HUDEP-2 (cell line): ENCODE measurements at regions not wholly inside any gene's neighbourhood (a gene's known extent, or its start where the extent isn't known, plus 50 kb on each side); places are given as distances from the start of the nearest gene placed in this dataset.

Experiments
- DNase-seq, 76 experiments: peaks; one replicate each; lab custom pipeline; 2025; ENCODE audit not compliant: unreplicated experiment in 76 of 76; lab: John Stamatoyannopoulos, UW

DNA sequence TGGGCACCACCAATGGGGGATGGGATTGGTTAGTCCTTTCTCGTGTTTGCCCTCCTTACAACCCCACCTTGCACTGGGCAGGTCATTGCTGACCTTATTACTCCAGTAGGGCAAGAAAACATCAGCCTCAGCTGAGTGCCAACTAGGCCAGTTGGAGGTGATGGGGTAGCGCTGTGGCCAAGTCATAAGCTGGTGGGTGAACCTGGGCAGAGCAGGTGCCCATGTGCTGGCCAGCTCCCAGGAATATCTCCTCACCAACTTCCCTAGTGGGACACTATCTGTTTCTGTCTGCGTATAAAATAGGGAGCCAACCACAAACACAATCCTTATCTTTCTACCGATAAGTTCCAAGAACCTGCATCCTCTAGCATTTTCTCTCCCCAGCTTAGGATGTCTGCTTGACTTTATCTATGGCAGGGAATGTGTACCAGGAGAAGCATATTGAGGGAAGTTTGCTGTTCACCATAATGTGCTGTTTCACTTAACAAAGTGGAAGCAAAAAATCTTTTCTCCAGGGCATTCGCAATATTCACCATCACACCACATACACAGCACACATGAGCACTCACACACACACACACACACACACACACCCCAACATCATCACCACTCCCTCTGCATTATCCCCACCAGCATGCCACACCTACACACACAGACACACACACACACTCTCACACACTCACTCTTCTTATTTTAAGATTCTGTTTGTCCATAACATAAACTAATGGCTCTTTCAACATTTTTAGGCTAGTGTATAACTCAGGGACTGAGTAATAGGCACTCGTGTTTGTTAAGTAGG is 390.0 kb downstream of the ENC1 start:
- DNase-seq, result no peak

DNA sequence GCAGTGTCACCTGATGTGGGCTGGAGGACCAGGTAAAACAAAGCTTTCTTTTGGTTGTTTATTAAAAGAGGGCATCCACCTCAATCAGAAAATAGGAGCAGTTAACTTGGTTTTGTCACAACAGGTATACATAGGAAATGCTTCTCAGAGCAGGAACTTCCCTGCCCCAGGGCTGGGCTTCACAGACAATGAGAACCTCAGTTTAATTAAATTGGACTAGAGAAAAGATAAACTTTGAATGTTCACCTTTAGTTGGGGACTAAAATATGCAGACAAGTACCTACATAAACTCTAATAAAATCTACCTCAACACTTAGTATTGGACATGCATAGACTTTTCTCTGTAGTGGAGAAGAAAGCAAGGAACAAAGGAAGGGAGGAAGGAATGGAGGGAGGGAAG is 392.0 kb downstream of the ENC1 start:
- DNase-seq, result no peak

DNA sequence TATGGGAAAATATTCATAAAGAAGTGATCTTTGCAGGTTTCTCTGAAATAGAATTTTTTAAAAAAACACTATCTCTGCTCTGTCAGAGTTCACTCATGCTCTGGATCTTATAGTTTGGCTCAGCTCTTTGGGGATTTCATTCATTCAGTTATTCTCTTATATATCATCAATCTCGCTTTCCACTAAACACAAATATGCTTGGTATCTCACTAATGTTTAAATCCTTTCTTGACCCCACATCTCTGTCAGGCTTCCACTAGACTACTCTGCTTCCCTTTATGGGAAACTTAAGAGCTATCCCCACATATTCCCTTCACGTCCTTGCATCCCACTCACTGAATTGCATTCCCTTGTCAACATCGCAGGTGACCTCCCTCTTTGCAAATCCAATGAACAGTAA is 396.1 kb downstream of the ENC1 start:
- no peak for DNase-seq

DNA sequence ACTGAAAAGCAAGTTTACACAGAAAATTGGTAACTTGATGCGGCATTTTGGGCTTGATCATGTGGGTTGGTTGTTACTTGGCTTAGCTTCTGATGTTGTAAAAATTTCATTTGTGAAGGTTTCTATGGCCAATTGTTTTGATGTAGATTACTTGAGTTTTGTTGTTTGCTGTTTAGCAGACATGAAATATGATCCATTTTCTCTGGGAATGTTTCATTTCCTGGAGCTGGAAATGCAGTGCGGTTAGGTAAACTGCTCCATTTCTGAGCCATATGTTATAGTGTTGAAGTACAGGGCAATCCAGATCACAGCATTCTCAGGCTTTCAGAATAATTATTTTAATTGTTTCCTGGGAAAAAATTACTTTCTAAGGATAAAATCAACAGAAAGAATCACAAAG is 396.9 kb downstream of the ENC1 start:
- no peak for DNase-seq

DNA sequence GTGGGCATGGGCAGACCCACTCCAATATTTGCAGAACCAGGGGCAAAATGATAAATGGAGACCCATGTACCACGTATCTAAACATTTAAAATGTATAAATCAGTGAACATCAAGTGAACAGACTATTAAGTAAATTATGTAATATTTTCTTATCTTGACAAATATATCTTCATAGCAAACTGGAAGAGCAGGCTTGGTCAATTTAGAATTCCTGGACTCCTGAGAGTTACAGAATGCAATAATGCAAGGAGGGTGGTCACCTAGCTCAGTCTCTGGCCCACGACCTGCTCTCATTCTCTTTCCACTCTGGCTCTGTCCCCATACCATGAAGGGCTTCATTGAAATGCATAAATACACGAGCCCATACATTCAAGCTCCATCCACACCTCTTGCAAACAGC is 398.0 kb downstream of the ENC1 start:
- DNase-seq, result no peak

DNA sequence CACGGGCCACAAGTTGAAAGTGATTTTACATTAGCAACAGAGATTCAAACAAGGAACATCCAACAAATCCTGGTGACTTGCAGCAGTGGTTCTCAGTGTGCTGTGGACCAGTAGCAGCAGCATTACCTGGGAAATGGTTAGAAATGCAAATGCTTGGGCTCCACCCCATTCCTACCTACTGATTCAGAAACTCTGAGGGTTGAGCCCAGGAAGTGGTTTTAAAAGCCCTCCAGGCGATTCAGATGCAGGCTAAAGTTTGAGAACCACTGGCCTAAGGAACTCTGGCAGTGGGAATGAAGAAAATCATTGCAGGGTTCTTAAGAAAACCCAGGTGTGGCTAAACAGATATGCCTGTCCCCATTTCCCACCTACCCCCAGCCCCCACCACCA is 398.8 kb downstream of the ENC1 start:
- DNase-seq, result no peak

DNA sequence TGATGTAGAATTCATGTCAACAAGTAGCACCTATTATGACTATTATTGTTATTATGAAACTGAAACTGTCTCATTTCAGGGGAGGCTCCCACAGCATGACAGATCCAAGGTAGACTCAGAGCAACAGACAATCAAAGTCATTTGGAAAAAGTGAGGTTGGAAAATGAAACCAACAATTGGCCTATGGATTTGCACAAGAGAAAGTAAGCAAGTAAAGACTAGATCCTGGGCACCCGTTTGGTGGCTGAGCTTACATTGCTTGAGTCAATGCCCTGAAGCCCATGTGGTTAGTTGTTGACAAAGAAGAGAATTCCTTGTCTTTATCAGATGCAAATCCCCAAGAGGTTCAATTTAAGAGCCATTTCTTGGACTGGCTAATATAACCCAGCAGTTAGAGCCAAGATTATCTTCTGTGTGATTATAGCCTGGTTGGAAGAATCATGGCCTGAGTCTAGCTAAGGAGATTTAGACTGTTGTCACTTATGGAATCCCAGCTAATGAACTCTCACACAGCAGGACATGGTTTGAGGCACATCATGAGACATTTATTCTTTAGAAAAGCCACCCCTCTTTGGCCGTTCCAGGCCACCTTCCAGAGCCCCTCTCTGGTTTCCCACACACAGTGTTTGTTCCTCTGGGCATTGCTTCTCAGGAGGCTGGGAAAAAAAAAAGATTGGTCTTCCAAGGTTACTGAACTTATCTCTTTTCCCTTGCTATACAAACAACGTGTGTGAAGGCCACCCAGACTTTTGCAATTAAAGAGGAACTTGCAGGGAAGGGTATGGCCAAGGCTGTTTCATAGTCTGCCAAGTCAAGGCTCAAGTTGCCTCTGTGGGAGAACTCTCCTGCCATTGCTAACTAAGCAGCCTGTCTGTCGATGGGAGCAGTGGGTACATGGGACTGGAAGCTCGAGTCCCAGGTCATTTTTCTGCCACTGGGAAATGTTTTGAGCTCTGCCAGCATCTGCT is 399.5 kb downstream of the ENC1 start:
- no peak for DNase-seq

DNA sequence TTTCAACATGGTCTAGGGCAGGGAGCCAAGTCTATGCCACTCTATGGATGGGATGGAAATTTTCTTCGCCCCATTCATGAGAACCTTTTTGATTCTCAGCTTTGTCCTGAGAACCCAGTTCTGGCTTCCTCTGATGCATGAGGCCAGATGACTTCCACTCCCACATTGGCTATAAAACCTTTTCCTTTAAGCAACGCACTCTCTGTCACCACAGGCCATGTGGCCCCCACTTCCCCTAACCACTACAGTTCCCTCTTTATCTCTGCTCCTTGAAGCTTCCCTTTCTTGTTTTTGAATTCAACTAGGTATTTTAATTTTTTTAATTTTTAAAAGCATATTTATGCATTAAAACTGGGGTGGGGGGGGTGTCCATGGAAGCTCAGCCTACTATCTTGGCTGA is 401.3 kb downstream of the ENC1 start:
- no peak for DNase-seq

DNA sequence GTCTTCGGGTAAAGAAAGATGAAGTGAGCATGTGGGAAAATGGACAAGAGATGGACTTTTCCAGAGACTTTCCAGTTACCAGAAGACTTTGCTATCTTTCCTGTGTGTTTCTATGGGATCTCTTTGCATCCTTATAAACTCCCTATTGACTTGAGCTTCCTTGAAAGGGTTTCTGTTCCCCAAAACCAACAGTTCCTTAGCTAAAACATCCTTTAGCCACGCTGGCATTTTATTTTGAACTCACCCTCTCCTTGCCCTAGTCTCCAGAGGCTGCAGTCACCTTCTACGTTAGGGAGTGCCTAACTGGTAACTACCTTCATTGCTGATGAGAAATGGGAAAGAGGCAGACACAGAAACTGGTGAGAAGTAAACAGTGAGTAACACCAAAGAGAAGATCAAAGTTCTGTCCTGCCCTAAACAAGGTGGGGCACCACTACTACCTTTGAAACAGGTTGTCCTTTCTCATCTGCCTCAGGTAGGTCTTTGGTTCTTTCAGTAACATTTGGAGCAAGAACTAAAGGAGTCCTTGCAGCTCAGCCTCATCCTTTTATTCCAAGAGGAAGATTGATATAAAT is 402.9 kb downstream of the ENC1 start:
- no peak for DNase-seq

DNA sequence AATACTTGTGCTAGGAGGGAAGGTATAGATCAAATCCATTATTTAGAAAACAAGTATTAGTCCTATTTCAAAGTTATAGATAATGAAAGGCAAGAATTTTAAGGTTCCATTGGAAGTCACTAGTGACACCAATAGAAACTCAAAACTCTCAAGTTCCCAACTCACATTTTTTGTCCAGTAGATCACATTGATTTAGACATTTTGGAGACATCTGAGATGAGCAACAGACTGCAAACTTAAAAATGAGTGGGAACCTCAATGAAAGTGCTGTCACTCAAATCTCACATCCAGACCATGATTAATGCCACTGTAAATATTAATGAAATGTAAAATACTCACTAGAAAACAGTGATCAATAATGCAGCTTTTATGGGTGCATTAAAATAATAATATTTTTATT is 405.0 kb downstream of the ENC1 start:
- DNase-seq, result no peak

DNA sequence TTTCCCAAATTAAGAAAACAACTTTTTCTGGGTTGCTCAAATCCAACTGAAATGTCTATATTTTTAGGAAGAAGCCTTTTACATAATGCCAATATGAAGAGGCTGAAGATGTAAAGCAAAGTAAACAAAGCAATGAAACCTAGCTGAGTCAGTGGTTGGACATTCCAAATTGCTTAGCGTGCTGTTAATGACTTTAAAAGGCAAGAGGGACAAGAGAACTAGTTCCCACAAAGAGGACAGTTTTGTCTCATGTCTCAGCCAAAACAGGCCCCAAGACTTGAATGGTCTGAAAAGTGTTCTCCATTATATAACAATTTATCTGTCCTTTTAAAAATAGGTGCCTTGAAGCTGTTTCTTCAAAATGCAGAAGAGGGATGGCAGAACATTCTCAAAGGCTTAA is 407.0 kb downstream of the ENC1 start:
- no peak for DNase-seq

DNA sequence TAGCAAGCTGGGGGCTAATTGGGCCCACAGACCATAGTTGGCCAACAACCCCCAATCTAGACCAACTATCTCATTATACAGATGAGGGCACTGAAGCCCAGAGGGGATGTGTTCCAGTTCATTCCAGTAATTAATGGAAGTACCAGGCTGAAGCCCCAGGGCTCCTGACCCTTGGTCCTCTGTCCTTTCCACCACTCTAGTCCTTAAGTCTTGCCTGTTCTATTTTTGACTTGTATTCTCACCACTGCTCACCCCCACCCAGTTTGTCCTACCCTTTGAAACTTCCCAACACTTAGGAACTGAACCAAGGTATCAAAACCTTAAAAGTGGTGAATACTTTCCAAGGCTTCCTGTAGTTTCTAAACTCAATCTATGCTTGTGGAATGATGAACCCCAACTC is 407.4 kb downstream of the ENC1 start:
- DNase-seq, result no peak

DNA sequence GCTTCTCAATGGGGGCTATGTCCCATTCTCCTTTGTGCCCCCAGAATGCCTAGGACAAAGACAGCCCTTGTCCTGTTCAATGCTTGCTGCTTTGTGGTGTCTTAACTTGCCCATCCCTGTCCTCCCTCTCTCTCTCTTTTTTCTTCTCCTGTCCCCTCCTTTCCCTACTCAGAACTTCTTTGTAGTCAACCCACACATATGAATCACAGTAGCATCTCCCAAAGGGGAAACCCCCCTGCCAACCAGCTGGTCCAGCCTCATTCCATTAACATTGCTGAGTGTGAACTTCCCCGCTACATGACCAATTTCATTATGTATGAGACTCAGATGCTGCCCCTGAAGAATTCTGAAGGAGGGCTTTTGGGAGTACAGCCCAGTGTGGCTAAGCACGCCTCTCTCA is 408.3 kb downstream of the ENC1 start:
- DNase-seq, result no peak

DNA sequence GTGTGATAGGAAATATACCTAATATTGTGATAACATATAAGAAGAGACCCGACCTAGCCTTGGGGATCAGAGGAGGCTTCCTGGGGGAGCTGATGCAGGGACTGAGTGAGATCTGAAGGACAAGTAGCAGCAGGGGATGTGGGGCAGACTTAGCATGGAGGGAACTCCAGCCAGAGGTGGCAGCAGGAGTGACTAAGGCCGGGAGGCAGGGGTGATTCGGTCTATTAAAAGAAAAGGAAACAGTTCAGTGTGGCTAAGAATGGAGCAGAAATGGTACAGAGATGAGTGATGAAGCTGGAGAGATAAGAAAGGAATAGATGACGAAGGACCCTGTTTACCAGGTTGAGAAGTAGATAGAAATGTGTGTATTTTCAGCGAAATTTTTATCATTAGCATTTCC is 408.8 kb downstream of the ENC1 start:
- DNase-seq, result no peak

DNA sequence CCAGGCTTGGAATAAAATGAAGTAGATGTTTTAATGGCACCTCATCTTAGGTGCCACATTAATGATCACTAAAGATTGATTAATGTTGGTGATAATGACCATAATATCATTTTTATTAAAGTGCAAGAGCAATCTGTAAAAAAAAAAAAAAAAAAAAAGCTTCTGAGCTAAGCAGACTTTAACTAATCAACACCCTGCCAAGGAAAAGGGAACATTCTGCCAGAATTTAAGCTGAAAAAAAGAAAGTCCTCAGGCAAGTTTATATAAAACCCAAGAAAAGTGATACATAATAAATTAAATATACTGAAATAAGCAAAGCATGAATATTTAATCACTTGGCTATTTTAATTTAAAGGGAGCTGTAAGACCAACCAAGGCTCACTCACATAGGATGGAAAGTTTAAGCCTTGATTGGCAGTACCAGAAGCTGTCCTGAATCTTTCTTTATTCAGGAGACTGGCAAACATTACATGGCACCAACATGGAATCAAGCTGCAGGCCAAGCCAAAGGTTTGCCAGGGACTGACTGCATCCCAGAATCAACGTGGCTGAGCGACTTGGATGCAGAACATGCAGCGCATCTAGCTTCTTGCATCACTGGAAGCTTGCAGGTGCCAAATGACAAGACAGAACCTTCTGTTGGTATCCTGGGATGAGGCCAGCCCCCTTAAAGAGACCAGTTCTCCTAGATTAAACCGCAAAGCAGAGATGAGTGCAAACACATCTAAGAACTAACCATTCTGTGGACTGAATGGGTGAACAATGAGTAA is 413.6 kb downstream of the ENC1 start:
- DNase-seq, result no peak

DNA sequence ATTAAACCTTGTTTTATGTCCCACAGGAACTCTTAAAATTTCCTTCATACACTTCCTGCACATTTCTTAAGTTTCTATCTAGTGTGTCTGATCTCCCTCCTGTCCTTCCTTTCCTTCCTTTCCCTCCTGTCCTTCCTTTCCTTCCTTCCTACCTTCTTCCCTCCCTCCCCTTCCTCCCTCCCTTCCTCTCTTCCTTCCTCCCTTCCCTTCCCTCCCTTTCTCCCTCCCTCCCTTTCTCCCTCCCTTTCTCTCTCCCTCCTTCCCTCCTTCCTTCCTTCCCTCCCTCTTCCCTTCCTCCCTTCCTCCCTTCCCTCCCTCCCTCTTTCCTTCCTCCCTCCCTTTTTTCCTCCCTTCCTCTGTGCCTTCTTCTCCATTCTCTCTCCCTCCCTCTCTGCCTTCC is 414.9 kb downstream of the ENC1 start:
- no peak for DNase-seq

DNA sequence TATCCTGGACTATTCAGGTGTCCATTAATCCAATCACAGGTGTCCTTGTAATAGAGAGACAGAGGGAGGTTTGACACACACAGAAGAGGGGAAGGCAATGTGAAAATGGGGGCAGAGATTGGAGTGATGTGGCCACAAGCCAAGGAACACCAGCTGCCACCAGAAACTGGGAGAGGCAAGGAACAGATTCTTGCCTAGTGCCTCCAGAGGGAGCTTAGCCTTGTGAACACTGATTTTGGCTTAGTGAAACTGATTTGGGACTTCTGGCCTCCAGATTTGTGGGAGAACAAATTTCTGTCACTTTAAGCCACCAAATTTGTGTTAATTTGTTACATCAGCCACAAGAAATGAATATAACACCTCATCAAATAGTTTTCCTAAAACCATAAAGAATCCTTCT is 416.2 kb downstream of the ENC1 start:
- no peak for DNase-seq

DNA sequence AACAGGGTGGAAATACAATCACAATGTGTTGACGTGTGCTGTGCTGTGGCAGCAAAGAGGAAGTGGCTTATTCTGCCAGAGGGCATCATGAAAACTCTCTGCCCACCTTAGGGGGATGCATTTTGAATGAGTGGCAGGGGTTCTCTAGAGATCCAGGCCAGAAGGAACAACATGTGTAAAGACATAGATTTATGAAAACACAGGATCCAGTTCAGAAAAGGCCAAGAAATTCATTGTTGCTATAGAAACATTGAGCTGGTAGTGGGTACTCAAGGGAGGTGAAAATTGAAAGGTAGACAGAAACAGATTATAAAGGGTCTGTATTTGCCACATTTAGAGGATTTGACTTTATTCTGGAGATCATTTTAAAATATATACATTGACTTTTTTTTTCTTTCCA is 417.7 kb downstream of the ENC1 start:
- DNase-seq, result no peak

DNA sequence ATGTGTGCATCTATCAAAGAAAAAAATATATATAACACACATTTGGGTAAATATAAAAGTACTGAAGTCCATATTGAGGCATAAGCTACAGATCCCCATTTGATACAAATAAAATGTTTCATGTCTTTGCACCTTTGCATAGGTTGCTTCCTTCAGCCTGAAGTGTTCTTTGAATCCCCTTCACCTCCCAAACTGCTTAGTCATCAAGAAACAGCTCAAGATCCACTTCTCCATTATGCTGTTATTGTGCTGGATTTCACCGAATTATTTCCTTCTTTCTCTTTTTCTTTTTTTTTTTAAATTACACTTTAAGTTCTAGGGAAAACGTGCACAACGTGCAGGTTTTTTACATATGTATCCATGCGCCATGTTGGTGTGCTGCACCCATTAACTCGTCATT is 419.1 kb downstream of the ENC1 start:
- no peak for DNase-seq

DNA sequence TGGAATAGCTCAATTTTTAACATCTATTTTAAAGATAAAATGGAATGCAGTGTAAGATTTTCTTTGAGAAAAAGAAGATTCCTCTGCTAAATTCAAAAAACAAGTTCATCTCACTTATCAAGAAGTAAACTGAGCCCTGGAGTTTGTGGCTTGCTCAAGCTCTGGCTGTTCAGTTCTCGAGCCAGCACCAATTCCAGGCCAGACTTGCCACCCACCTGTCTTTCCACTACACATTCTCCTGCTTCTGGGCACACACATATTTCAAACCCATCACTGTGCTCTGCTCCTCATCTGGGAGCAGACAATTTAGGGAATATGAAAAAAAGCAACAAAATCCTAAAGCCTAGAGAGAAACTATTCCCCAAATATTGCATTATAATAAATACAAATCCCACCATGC is 424.5 kb downstream of the ENC1 start:
- DNase-seq, result no peak

DNA sequence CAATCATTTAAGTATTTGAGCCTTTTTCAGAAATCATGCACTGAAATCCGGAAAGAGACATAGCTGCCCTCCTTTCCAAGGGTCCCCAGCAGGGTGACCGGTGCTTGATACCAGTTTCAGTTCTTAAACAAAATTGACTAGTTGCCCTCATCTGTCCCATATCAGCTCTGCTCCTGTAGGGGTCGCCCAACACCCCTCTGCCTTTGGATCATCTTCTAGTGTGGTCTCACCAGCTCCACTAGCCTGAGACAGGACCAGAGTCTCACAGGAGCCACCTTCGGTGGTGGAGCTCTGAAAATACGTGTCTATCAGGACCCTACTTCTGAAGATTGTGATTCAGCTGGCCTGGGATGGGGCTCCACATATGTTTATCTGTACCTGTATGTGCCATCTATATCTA is 428.2 kb downstream of the ENC1 start:
- peak in 2 of 76 experiments; percentile 0 to 17 for DNase-seq
